Left lobe of liver (tissue), 2 donors: ENCODE measurements at regions not wholly inside any gene's neighbourhood (a gene's known extent, or its start where the extent isn't known, plus 50 kb on each side); places are given as distances from the start of the nearest gene placed in this dataset.
A peak's percentile ranks its signal among the peaks of the same experiment; 100 is the strongest.

ENCODE experiments used
- ATAC-seq: fragments of 200-7000 bp; cut with Tn5 transposase; one replicate; pipeline ENCODE4 v1.9.1; 2020; ENCODE audit warnings: mild to moderate bottlenecking, moderate library complexity
- DNase-seq: peaks from one replicate; pipeline ENCODE4 v3.0.0-alpha.2; 2020; ENCODE audit warnings: low spot score
- donor health status: DM: no; HTN: no; CAD: no; lungs with moderate emphysema.
- donor health status: DM: no; HTN: yes; CAD: no.

DNA sequence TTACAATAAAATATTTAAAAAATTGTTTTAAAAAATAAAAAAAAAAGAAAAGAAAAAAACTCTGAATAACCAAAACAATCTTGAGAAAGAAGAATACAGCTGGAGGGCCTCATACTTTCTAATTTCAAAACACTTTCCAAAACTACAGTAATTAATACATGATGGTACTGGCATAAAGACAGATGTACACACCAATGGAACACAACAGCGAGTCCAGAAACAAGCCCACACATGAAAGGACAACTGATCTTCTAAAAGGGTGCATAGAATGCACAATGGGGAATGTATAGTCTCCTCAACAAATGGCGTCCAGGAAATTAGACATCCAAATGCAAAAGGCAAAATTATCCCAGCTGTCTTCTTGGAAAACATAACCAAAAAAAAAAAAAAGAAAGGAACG is 99.6 kb downstream of the LURAP1L start:
- ATAC-seq (no peak), DNase-seq (no peak)

DNA sequence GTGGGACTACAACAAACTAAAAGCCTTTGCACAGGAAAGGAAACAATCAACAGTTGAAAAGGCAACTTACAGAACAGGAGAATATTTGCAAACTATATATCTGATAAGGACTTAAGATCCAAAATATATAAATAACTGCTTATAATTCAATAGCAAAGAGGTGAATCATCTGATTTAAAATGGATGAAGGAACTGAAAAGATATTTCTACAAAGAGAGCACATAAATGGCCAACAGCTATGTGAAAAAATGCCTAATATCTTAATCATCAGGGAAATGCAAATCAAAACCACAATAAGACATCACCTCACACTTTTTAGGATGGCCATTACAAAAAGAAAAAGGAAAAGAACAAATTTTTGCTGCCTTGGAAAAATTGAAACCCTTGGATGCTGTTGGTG is 100.4 kb downstream of the LURAP1L start:
- ATAC-seq (no peak), DNase-seq (no peak)

GRCh38 chr9:12876872-12877271 is 102.1 kb downstream of the LURAP1L start:
- no peak for DNase-seq
- no peak for ATAC-seq

DNA sequence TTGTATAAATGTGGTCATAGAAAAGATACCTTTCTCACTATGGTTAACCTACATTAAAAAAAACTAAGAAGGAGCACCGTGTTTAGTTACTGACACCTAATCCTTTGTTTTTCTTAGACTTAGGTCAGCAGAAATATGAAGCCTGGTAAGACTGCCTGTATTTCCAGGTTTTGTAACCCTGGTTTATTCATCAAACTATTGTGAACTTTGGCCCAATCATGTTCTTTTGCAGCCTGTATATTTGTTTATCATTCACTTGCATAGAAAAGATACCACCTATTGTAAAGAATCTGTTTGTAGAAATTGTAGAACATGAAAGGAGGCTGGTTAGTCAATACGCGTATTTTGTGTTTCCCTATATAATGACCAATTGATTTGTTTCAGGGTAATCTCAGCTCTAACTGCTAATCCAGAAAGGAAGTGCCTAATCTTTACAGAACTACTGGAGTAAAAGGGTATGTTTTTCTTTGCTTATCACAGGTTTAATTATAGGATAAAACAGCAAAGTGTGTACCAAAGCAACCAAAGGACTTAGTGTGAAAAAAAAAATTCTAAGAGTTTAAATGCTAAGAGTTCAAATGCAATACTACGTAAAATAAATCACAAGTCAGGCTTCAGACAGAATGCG is 103.6 kb downstream of the LURAP1L start:
- no peak for DNase-seq

DNA sequence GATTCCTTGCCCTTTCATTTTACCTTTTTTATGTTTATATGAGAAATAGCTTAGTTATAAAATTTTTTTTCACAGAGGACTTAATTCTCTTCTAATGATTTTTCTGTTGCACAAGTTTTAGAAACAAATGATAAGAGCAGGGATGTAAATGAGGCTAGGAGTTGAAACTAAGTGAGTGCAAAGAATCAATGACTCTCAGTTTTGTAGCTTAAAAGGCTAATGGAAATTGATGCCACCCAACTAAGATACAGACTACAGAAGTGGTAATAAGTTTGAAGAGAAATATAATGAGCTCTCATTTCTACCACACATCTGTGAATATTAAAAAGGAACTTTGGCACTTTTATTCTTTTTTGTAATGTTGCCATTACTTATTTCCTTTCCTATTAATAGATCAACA is 105.1 kb downstream of the LURAP1L start:
- DNase-seq = no peak
- no peak for ATAC-seq

More for the DNA sequence above, 103.6 kb downstream of the LURAP1L start:
- ATAC-seq = peak; percentile 66

GRCh38 chr9:12880406-12881015 is 105.7 kb downstream of the LURAP1L start:
- ATAC-seq (no peak), DNase-seq (no peak)

GRCh38 chr9:12882430-12882829 is 107.6 kb downstream of the LURAP1L start:
- ATAC-seq (no peak), DNase-seq (no peak)

- DNase-seq (no peak), ATAC-seq (peak; percentile 73)
Measured at GRCh38 chr9:12884736-12885395, 110.0 kb downstream of the LURAP1L start.

DNA sequence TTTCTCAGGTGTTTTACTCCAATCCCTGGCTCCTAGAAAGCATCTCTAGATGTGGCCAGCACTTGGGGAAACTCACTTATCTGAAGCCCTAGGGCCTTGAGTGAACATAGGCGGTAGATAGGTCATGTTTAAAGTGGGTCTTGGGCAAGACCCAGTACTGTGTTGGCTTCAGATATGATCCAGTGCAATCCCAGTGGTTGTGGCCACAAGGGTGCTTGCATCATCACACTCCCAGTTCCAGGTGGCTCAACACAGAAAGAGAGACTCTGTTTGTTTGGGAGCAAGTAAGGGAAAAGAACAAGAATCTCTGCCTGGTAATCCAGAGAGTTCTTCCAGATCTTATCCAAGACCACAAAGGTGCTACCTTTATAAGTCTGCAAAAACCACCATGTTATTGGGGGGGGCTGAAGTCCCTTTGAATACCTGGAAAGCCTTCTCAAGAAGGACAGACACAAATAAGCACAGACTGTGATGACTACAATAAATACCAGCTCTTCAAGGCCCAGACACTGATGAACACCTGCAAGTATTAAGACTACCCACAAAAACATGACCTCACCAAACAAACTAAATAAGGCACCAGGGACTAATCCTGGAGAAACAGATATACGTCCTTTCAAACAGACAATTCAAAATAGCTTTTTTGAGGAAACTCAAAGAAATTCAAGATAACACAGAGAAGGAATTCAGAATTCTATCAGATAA is 114.7 kb downstream of the LURAP1L start:
- ATAC-seq (peak; percentile 97), DNase-seq (peak; percentile 76)

- ATAC-seq (no peak), DNase-seq (no peak)
Measured at GRCh38 chr9:12891588-12891987, 116.8 kb downstream of the LURAP1L start.

- DNase-seq (no peak), ATAC-seq (no peak)
Measured at GRCh38 chr9:12903316-12903715, 128.5 kb downstream of the LURAP1L start.

GRCh38 chr9:12904261-12905000 is 129.6 kb downstream of the LURAP1L start:
- no peak for ATAC-seq
- no peak for DNase-seq

DNA sequence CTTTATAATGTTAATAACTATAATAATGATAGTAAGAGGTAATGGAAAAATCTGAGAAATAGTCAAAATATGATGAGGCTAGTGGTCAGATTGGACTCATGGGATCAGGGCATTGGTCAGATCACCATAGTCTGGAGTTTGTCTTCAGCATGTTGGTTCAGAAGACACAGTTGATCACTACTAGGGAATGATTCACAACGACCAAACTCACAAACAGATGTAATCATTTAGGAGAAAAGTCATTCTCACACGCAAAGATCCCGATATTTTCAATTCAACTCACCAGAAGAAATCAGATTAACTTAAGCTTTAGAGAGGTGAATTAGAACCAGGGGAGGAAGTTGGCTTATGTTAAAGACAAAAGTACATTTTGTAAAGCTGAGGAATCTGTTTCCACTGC is 131.8 kb downstream of the LURAP1L start:
- no peak for ATAC-seq
- no peak for DNase-seq

- ATAC-seq (no peak), DNase-seq (no peak)
Measured at GRCh38 chr9:12908895-12909294, 134.1 kb downstream of the LURAP1L start.

DNA sequence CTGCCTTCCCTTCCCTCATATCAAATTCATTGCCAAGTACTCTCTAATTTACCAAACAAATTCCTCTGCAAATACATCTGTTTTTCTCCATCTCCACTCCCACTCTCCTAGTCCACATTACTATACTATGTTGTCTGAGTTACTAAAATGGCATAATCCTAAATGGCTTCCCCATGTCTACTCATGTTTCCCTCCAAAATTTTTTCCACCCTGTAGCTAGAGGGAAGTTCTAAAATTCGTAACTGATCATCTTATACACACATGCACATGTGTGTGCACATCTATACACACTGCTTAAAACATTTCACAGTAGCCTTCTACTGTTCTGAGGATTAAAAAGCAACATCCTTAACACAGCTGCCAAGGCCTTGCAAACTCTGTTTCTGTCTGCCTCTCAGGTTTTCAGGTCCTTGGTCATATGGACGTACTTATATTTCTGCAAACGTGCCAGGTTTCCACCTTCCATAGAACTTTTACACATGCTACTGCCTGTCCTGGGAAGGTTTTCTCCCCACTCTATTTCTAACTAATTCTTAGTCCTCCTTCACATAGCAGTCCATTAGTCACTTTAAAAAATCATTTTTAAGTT is 140.6 kb downstream of the LURAP1L start:
- ATAC-seq (no peak), DNase-seq (no peak)

DNA sequence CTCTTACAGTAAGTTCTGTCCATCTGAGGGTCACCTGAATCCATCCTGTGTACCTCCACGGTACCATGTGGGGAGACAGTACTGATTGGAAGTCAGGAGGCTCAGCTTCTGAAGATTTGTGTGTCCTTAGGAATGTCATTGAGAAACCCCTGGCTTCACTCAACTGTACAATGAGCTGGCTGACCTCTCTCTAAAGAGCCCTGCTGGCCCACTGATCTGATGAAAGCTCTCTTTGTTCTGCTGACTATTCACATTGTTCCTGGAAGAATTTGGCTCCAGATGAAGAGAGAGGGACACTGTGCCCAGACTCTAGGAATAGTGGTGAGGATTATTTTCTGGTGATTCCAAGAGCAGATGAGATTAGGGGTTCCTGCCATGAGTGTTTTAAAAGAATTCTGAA is 141.2 kb downstream of the LURAP1L start:
- ATAC-seq = no peak
- DNase-seq = no peak

DNA sequence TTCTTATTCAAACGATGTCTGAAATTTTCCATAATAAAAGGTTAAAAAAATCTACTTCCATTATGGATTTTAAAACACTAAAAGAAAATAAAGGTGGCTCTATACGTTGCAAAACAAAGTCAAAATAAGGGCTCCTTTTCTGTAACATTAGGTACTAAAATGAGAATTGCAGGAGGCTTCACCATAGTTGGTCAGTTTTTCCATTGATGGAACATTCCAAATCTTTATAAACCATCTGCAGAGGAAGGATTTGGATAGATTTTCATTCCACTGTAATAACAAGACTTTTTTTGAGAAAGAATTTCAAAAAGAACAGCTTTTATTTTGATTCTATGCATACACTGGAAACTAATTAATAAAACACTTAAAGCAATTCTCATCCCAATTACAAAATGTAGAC is 145.6 kb downstream of the LURAP1L start:
- no peak for ATAC-seq
- DNase-seq = no peak

- DNase-seq (no peak), ATAC-seq (no peak)
Measured at GRCh38 chr9:12921621-12922020, 146.8 kb downstream of the LURAP1L start.

GRCh38 chr9:12922224-12922866 is 147.5 kb downstream of the LURAP1L start:
- no peak for ATAC-seq
- DNase-seq = no peak

- ATAC-seq = no peak
- no peak for DNase-seq
Measured at GRCh38 chr9:12923468-12924009, 148.7 kb downstream of the LURAP1L start.
